SU-DHL-6 (cell line): ENCODE measurements at regions not wholly inside any gene's neighbourhood (a gene's known extent, or its start where the extent isn't known, plus 50 kb on each side); places are given as distances from the start of the nearest gene placed in this dataset.
A peak's percentile ranks its signal among the peaks of the same experiment; 100 is the strongest.

ENCODE experiments used
- H2AFZ ChIP-seq: fragments of 200-600 bp; sonication (generic); 2 replicates; pipeline ENCODE4 v1.6.1; 2014; ENCODE audit warnings: low read depth, mild to moderate bottlenecking, moderate library complexity, mixed read lengths, antibody characterized with exemption, low read length; ENCODE audit not compliant: severe bottlenecking
- H3F3A ChIP-seq: fragments of 200-600 bp; shearing (Covaris generic); 2 replicates; pipeline ENCODE4 v1.6.0; 2016; ENCODE audit warnings: antibody characterized with exemption, mild to moderate bottlenecking; ENCODE audit not compliant: insufficient read depth
- H3K27ac ChIP-seq: fragments of 200-600 bp; sonication (generic); 2 replicates; pipeline ENCODE4 v1.5.1; 2016; ENCODE audit warnings: low read depth, mild to moderate bottlenecking, low read length, moderate library complexity, mixed read lengths
- H3K27me3 ChIP-seq: fragments of 200-600 bp; sonication (generic), shearing (Covaris generic); 2 replicates; pipeline ENCODE4 v1.6.0; 2014; ENCODE audit warnings: mild to moderate bottlenecking, low read length
- H3K36me3 ChIP-seq: fragments of 200-600 bp; sonication (generic); 2 replicates; pipeline ENCODE4 v1.6.1; 2014; ENCODE audit warnings: mild to moderate bottlenecking, low read length, mixed read lengths
- H3K4me2 ChIP-seq: fragments of 300-600, 200-600 bp; shearing (Covaris generic), sonication (generic); 2 replicates; pipeline ENCODE4 v1.6.0; 2014; ENCODE audit warnings: low read length, low read depth, mild to moderate bottlenecking; ENCODE audit not compliant: poor library complexity, severe bottlenecking
- H3K4me3 ChIP-seq: fragments of 200-600 bp; sonication (generic); 2 replicates; pipeline ENCODE4 v1.5.1; 2014; ENCODE audit warnings: antibody characterized with exemption, low read length, mild to moderate bottlenecking, mixed read lengths; ENCODE audit not compliant: insufficient read depth, poor library complexity, severe bottlenecking
- H3K79me2 ChIP-seq: fragments of 200-600 bp; sonication (generic); 2 replicates; pipeline ENCODE4 v1.6.1; 2014; ENCODE audit warnings: mild to moderate bottlenecking, low read length, moderate library complexity; ENCODE audit not compliant: insufficient read depth
- H3K9ac ChIP-seq: fragments of 200-600 bp; sonication (generic); 2 replicates; pipeline ENCODE4 v1.7.0; 2014; ENCODE audit warnings: mild to moderate bottlenecking, low read length
- H3K9me2 ChIP-seq: fragments of 200-600 bp; sonication (generic); replicated peaks from 2 replicates; pipeline ENCODE4 v1.6.1; 2014; ENCODE audit warnings: low read length; ENCODE audit not compliant: insufficient read depth
- H3K9me3 ChIP-seq: fragments of 200-600 bp; sonication (generic); 2 replicates; pipeline ENCODE4 v1.6.1; 2014; ENCODE audit warnings: low read length, mixed read lengths; ENCODE audit not compliant: insufficient read depth
- H4K20me1 ChIP-seq: fragments of 200-600 bp; sonication (generic); 2 replicates; pipeline ENCODE4 v1.6.1; 2014; ENCODE audit warnings: low read depth, mild to moderate bottlenecking, antibody characterized with exemption, low read length, moderate library complexity, mixed read lengths
- EZH2phosphoT487 ChIP-seq: fragments of 200-600 bp; sonication (generic), shearing (Covaris generic); conservative IDR thresholded peaks from 2 replicates; pipeline ENCODE4 v1.6.1; 2018; ENCODE audit warnings: mild to moderate bottlenecking, antibody characterized with exemption, low read length, moderate library complexity, mixed read lengths
- TF ChIP-seq, protein P1 (sequence below): fragments of 200-600 bp; sonication (generic); IDR thresholded peaks from one replicate; pipeline ENCODE4 v1.5.1; 2017; ENCODE audit warnings: antibody characterized with exemption, mild to moderate bottlenecking, low read length, moderate library complexity; ENCODE audit not compliant: insufficient read depth, poor library complexity, severe bottlenecking

DNA sequence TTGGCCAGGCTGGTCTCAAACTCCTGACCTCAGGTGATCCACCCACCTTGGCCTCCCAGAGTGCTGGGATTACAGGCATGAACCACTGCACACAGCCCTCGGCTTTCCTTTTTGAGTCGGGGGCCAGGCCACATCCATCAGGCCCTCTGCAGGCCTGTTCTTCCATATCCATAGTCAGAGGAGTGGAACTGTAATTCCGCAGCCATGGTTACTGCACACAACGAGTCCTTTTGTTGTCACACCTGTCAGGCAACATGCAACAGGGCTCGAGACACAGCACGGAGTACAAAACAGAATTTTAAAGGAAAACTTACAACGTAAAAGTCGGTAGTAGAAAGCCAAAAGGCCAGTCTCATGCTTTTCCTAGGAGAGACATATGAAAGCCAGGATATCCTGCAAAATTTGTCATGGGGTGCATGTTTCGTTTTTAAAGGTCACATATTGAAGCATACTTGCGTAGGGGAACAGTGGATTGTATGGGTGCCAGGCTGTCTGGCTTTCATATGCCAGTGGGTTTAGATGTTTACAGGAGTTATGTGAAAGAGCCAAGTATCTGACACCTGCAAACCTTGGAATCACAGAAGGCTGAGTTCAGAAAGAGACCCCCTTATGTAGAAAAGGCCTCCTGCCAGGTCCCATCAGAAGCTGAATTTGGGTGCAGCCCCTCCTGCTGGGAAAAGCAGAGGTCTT lies 63.2 kb upstream of the LPP start:
- no peaks in the 10 kb centered on the region for H3K9me2 ChIP-seq
- no peak for TF ChIP-seq EZH2phosphoT487
- TF ChIP-seq, protein P1, sequence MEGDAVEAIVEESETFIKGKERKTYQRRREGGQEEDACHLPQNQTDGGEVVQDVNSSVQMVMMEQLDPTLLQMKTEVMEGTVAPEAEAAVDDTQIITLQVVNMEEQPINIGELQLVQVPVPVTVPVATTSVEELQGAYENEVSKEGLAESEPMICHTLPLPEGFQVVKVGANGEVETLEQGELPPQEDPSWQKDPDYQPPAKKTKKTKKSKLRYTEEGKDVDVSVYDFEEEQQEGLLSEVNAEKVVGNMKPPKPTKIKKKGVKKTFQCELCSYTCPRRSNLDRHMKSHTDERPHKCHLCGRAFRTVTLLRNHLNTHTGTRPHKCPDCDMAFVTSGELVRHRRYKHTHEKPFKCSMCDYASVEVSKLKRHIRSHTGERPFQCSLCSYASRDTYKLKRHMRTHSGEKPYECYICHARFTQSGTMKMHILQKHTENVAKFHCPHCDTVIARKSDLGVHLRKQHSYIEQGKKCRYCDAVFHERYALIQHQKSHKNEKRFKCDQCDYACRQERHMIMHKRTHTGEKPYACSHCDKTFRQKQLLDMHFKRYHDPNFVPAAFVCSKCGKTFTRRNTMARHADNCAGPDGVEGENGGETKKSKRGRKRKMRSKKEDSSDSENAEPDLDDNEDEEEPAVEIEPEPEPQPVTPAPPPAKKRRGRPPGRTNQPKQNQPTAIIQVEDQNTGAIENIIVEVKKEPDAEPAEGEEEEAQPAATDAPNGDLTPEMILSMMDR, result no peak
- no peak overlapping the region for H2AFZ ChIP-seq
- no peaks in the 10 kb centered on the region for H3K36me3 ChIP-seq
- peak overlapping the region; percentile 50 for H3K9ac ChIP-seq
- H3K4me3 ChIP-seq, result no peak overlapping the region
- H3K4me2 ChIP-seq, result peak overlapping the region; percentile 57
- H3F3A ChIP-seq, result peaks cover 70% of the 10 kb centered on the region
- H3K79me2 ChIP-seq, result no peaks in the 10 kb centered on the region
- H3K9me3 ChIP-seq, result no peaks in the 10 kb centered on the region
- H3K27me3 ChIP-seq, result no peaks in the 10 kb centered on the region
- H3K27ac ChIP-seq, result peak overlapping the region; percentile 97
- no peaks in the 10 kb centered on the region for H4K20me1 ChIP-seq

DNA sequence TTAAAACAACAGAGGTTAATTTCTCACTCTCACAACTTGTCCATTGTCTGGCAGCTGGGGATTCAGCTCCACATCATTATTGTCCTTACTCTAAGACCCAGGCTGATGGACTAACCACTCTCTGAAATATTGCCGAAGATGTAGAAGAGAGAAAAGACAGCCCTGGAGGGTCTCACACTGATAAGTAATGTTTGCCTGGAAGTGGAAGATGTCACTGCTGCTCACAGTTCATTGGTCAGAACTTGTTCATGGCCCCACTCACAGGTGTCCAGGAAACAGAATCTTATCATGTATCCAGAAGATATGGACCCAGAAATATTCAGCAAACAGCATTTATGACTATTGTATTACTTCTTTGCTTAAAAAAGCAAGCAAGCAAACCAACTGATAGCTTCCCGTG lies 62.2 kb upstream of the LPP start:
- Histone ChIP-seq H3K27me3 (no peaks in the 10 kb centered on the region), H3K36me3 (no peaks in the 10 kb centered on the region), H3F3A (peaks cover 66% of the 10 kb centered on the region), H3K4me3 (peak overlapping the region; percentile 3), H2AFZ (no peak overlapping the region), H3K9ac (peak overlapping the region; percentile 50), H3K4me2 (peak overlapping the region; percentile 57), H3K79me2 (no peaks in the 10 kb centered on the region), H3K9me2 (no peaks in the 10 kb centered on the region), H4K20me1 (no peaks in the 10 kb centered on the region), H3K27ac (peak overlapping the region; percentile 97), H3K9me3 (no peaks in the 10 kb centered on the region)
- TF ChIP-seq, protein P1, result no peak
- no peak for TF ChIP-seq EZH2phosphoT487

DNA sequence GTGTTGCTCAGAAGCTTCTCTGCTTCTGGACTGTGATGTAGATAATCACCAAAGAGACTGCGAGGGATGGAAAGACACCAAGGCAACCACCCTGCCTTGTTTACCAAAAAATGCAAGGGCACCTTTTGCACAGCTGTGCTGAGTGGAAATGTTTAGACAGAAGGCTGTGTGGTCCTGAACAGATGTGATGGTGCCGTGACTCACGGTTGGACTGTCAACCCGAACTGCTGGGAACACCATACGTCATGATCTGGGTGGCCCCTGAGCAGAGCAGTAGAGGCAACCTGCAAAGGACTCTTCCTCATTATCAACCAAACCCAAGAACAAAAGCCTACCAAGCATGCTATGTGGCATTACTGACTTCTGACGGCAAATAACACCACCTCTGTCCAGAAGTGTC lies 61.3 kb upstream of the LPP start:
- H3K4me3 ChIP-seq, result no peak overlapping the region

More for the DNA sequence above, 61.3 kb upstream of the LPP start:
- Histone ChIP-seq H3K9me2 (no peaks in the 10 kb centered on the region), H3K4me2 (peak overlapping the region; percentile 57), H2AFZ (no peak overlapping the region), H3K36me3 (no peaks in the 10 kb centered on the region), H4K20me1 (no peaks in the 10 kb centered on the region), H3K27me3 (no peaks in the 10 kb centered on the region), H3K27ac (peak overlapping the region; percentile 97), H3K79me2 (no peaks in the 10 kb centered on the region), H3F3A (peaks cover 66% of the 10 kb centered on the region), H3K9me3 (no peaks in the 10 kb centered on the region), H3K9ac (peak overlapping the region; percentile 50)
- no peak for TF ChIP-seq EZH2phosphoT487
- TF ChIP-seq, protein P1, result no peak
